GM12864 (cell line): ENCODE measurements at regions not wholly inside any gene's neighbourhood (a gene's known extent, or its start where the extent isn't known, plus 50 kb on each side); places are given as distances from the start of the nearest gene placed in this dataset.
"Not testable (repeated sequence)": the region's sequence is repeated elsewhere in the genome, so short reads cannot be mapped to it uniquely, and the experiment has no call there.

Source experiments
- DNase-seq: peaks from one replicate; pipeline ENCODE4 v3.0.0-alpha.2; 2011; ENCODE audit warnings: low read depth
- H3K4me3 ChIP-seq: 2 replicates; pipeline ENCODE4 v1.5.1; 2011; ENCODE audit warnings: mild to moderate bottlenecking, low read depth, low read length, control low read depth
- CTCF ChIP-seq: IDR thresholded peaks from 2 replicates; pipeline ENCODE4 v1.5.1; 2011; ENCODE audit warnings: low read depth, mild to moderate bottlenecking, moderate library complexity, low read length, control low read depth, inconsistent platforms; ENCODE audit errors: missing control alignments

- DNase-seq = no peak
- no peak for TF ChIP-seq CTCF
- no peak overlapping the region for H3K4me3 ChIP-seq
Observed at GRCh38 chr6:67433124-67433523, 1202.0 kb upstream of the ADGRB3 start.

DNA sequence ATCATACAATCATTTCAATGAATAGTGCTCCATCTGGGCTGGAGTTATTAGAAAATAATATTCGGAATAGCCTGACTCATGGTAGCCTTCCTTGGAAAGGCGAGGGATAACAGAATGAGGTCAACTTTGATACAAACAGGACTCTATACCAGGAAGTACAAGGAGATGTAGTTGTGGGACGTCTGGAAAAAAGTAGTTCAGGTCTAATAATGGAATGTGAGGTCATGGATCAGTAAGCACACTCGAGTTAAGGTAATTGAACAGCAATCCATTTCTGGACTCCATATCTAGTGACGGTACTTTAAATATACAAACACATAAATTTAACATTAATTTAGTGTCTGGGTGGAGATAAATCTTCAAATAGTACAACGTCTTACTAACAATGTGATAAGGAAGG lies 1204.0 kb upstream of the ADGRB3 start:
- no peak overlapping the region for H3K4me3 ChIP-seq
- no peak for TF ChIP-seq CTCF
- no peak for DNase-seq

GRCh38 chr6:67426686-67427085 lies 1208.4 kb upstream of the ADGRB3 start:
- H3K4me3 ChIP-seq, DNase-seq: not testable (repeated sequence)

- no peak for TF ChIP-seq CTCF
- no peak overlapping the region for H3K4me3 ChIP-seq
- no peak for DNase-seq
Observed at GRCh38 chr6:67412035-67412434, 1223.0 kb upstream of the ADGRB3 start.

DNA sequence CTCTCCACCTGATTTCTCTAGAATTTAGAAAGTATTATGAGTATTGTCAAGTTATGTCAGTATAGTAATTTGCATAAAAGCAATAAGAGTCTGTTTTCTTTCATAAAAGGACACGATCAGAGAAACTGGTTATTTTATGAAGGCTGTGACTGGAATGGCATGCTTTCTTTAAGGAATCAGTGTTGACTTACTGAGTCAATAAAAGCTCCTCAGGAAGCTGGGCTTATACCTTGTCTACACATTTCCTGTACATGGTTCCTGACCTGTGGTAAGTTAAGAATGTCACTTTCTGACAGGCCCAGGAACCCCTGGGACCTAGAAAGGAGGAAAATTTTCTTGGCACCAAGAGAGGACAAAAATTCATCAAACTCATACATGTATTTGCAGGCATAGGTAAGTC lies 1224.0 kb upstream of the ADGRB3 start:
- no peak for TF ChIP-seq CTCF
- no peak overlapping the region for H3K4me3 ChIP-seq
- DNase-seq = no peak

DNA sequence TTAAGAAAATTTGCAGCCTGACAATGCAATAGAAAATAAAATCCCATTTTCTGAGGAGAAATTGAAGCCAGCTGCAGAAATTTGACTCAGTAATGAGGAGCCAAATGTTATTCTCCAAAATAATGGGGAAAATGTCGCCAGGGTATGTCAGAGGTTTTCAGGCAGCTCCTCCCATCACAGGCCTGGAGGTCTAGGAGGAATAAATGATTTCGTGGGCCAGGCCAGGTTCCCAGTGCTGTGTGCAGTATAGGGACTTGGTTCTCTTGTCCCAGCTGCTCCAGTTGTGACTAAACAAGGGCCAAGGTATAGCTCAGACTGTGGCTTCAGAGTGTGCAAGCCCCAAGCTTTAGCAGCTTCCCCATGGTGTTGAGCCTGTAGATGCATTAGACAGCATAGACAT lies 1240.8 kb upstream of the ADGRB3 start:
- no peak overlapping the region for H3K4me3 ChIP-seq
- TF ChIP-seq CTCF = no peak
- DNase-seq = no peak

GRCh38 chr6:67393356-67393755 lies 1241.7 kb upstream of the ADGRB3 start:
- H3K4me3 ChIP-seq = no peak overlapping the region
- no peak for DNase-seq
- no peak for TF ChIP-seq CTCF

DNA sequence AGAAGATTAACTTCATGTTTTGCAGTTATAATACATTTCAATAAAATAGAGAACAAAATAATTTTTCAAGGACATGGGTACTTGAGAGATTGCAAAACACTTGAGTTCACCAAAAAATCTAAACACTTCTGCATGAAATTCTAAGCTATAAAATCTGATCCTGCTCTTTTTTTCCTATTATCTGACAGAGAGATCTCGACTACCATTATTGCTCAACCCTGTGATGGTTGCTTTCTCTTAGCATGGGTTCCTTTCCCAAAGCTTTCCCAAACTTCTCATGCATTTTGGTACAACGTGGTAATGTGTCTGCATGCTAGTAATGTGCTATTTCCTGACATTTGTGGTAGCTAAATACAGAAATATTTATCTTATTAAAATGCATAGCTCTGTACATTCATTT lies 1243.1 kb upstream of the ADGRB3 start:
- H3K4me3 ChIP-seq = no peak overlapping the region
- no peak for TF ChIP-seq CTCF
- DNase-seq = no peak
